ENCODE measurements at regions not wholly inside any gene's neighbourhood (a gene's known extent, or its start where the extent isn't known, plus 50 kb on each side); places are given as distances from the start of the nearest gene placed in this dataset.

DNA sequence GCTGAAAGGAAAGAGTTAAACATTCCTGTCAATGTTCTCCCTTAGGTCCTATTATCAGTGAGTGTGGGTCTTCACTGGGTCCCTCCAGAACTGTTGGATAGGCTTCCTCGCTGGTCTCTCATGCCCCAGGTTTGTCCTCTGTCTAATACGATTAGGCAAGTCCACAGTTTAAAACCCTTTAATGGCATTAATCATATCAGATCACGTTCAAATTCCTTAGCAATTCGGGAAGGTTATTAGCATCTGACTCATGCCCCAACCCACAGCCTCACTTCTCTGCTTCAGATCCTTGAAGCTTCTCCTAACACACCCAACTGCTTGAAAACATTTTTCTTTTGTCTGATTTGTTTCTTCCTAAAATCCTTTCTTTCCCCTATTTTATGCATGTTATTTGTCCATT lies 224.3 kb upstream of the ATP10A start:
- TF ChIP-seq CTCF (IDR thresholded peaks at IDR 0.05) (no peak), RFX5 (IDR thresholded peaks at IDR 0.05) (no peak), EP300 (IDR thresholded peaks at IDR 0.05) (no peak), JUN (IDR thresholded peaks at IDR 0.05) (no peak), CHD4 (IDR thresholded peaks at IDR 0.05; ENCODE audit: borderline replicate concordance) (no peak), NFE2L2 (conservative IDR thresholded peaks at IDR 0.05; ENCODE audit: low read length) (no peak), HOXA7 (CRISPR knock-in tag; IDR thresholded peaks at IDR 0.05) (no peak), EHMT2 (IDR thresholded peaks at IDR 0.05; ENCODE audit: low read depth) (no peak)

Data from A549 (cell line).